Neutrophil (primary cell): ENCODE measurements at regions not wholly inside any gene's neighbourhood (a gene's known extent, or its start where the extent isn't known, plus 50 kb on each side); places are given as distances from the start of the nearest gene placed in this dataset.

Experiments
- H3K27ac ChIP-seq: fragments of 200-600 bp; sonication (generic); 2 replicates; pipeline ENCODE4 v1.5.1; 2016; ENCODE audit warnings: mild to moderate bottlenecking, moderate library complexity
- H3K27me3 ChIP-seq: fragments of 200-600 bp; sonication (generic); 2 replicates; pipeline ENCODE4 v1.6.0; 2016; ENCODE audit warnings: mild to moderate bottlenecking
- H3K36me3 ChIP-seq: fragments of 200-600 bp; sonication (generic); 2 replicates; pipeline ENCODE4 v1.5.1; 2017
- H3K4me1 ChIP-seq, 2 experiments: fragments of 200-600 bp in 1 of 2; sonication (generic) in 1 of 2; 1 replicate in 1 of 2; 2 replicates in 1 of 2; pipeline versions ENCODE4 v1.5.1 to v1.6.1; 2013 to 2016; ENCODE audit warnings: low read depth in 1 of 2, low read length in 1 of 2, mild to moderate bottlenecking in 1 of 2, moderate library complexity in 1 of 2; ENCODE audit not compliant: control insufficient read depth in 1 of 2, insufficient read depth in 1 of 2
- H3K4me3 ChIP-seq, 2 experiments: fragments of 200-600 bp in 1 of 2; sonication (generic) in 1 of 2; 1 replicate in 1 of 2; 2 replicates in 1 of 2; pipeline ENCODE4 v1.5.1; 2013 to 2016; ENCODE audit warnings: low read depth in 1 of 2, low read length in 1 of 2, mild to moderate bottlenecking in 1 of 2, moderate library complexity in 1 of 2
- H3K9me3 ChIP-seq: fragments of 200-600 bp; sonication (generic); 2 replicates; pipeline ENCODE4 v1.5.1; 2016
- CTCF ChIP-seq: fragments of 200-600 bp; sonication (generic); IDR thresholded peaks from 2 replicates; pipeline ENCODE4 v1.5.1; 2016; ENCODE audit warnings: antibody characterized with exemption

- no peaks in the 10 kb centered on the region for H3K36me3 ChIP-seq
- no peak overlapping the region for H3K27ac ChIP-seq
- TF ChIP-seq CTCF, result no peak
- H3K27me3 ChIP-seq, result peaks cover 13% of the 10 kb centered on the region
- H3K4me3 ChIP-seq, result no peak overlapping the region
- H3K4me1 ChIP-seq, result no peaks in the 10 kb centered on the region
- H3K9me3 ChIP-seq, result no peaks in the 10 kb centered on the region
These were observed 77.6 kb upstream of the RTL6 start for GRCh38 chr22:44575381-44576268.

DNA sequence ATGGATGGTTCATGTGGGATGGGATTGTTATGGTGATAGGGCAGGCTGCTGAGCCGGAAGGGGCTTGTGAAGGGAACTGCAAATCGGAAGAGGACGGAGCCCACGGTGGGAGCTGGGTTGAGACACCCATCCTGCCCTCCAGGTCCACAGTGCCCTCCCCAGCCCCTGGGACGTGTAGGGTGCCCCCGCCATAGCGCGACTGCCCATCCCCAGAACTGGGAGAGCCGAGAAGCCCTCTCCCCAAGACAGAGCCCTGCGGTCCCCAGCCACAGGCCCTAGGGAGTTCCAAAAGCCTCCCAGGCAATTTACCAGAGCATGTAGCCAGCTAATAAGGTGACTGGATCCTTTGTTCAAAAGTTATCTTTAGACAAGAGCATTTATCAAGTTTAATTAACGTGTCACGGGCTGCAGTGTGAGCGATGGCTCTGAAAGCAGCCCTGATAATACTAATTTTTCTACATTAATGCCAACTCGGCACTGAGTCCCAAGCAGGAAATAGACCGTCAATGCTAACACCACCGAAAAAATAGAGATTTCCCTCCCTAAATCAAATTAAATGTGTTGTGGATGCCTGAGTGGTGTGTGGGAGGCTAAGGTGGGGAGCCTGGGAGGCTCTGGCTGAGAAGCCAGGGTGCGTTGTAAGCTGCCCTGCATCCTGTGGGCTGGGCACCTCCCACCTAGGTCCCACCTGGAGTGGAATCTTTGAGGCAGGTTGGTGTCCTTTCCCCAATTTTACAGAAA is 76.8 kb upstream of the RTL6 start:
- TF ChIP-seq CTCF, result no peak
- Histone ChIP-seq H3K4me3 (no peak overlapping the region), H3K9me3 (no peaks in the 10 kb centered on the region), H3K27me3 (peaks cover 13% of the 10 kb centered on the region), H3K36me3 (no peaks in the 10 kb centered on the region), H3K27ac (no peak overlapping the region), H3K4me1 (no peaks in the 10 kb centered on the region)

GRCh38 chr22:44574057-44574639 is 76.1 kb upstream of the RTL6 start:
- H3K27ac ChIP-seq, result no peak overlapping the region
- no peak overlapping the region for H3K4me3 ChIP-seq
- no peaks in the 10 kb centered on the region for H3K9me3 ChIP-seq
- no peaks in the 10 kb centered on the region for H3K4me1 ChIP-seq
- no peak for TF ChIP-seq CTCF
- H3K27me3 ChIP-seq, result peaks cover 8% of the 10 kb centered on the region
- H3K36me3 ChIP-seq, result no peaks in the 10 kb centered on the region

- no peaks in the 10 kb centered on the region for H3K36me3 ChIP-seq
- H3K27ac ChIP-seq, result no peak overlapping the region
- no peak for TF ChIP-seq CTCF
- H3K9me3 ChIP-seq, result no peaks in the 10 kb centered on the region
- H3K4me1 ChIP-seq, result no peaks in the 10 kb centered on the region
- H3K27me3 ChIP-seq, result peaks cover 7% of the 10 kb centered on the region
- no peak overlapping the region for H3K4me3 ChIP-seq
These were observed 75.4 kb upstream of the RTL6 start for GRCh38 chr22:44573451-44573850.

DNA sequence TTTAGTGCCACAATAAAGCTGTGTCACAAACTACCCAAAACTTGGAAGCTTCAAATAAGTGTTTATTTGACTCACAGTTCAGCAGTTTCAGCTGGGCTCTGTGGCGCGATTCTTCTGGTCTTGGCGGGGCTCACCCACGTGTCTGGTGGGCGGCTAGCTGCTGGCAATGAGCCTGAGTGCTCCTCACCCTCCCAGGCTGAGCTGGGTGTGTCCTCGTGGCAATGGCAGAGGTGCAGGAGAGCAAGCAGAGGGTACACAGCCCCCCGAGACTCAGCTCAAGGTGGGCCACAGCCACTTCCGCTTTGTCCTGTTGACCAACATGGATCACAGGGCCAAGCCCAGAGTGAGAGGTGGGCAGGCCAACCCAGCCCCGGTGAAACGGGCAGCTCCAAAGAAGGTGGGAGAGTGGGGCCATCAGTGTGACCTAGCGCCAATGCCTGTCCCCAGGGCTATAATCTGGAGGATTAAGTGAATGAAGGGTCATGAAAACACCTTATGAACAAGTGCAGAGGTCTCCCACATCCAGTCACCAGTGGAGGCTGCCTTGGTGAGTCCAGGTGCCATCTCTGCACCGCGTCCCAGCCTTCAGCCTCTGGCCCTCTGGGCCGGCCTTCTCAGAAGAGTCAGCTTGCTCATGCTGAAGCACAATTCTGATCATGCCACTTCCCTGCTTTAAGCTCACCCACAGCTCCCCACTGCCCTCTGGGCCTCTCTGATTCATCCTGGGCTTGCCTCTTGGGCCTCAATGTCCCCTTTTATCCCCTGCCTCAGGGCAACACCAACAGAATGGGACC is 74.6 kb upstream of the RTL6 start:
- no peak overlapping the region for H3K4me3 ChIP-seq
- no peak for TF ChIP-seq CTCF
- H3K27ac ChIP-seq, result no peak overlapping the region
- no peaks in the 10 kb centered on the region for H3K4me1 ChIP-seq
- no peaks in the 10 kb centered on the region for H3K36me3 ChIP-seq
- H3K27me3 ChIP-seq, result no peaks in the 10 kb centered on the region
- no peaks in the 10 kb centered on the region for H3K9me3 ChIP-seq
